K562 (cell line): ENCODE measurements at regions not wholly inside any gene's neighbourhood (a gene's known extent, or its start where the extent isn't known, plus 50 kb on each side); places are given as distances from the start of the nearest gene placed in this dataset.

ENCODE experiments used
- ATAC-seq: fragments of 200-7000 bp; cut with Tn5 transposase; 3 replicates; pipeline ENCODE4 v1.9.1; 2020; ENCODE audit warnings: moderate library complexity
- BruUV-seq: library from RNA; stranded (reverse); fragments of 400-500 nt; replicated peaks from 2 replicates; lab custom pipeline; 2021; lab: Mats Ljungman, UMichigan
- CTCF ChIA-PET: fragments of 300-600 bp; formaldehyde crosslinking; extraction: SDS; loops from one replicate; lab custom pipeline; 2021; ENCODE audit warnings: low intra/inter-chr PET ratio; lab: Yijun Ruan, JAX
- POLR2A ChIA-PET: fragments of 300-600, 350-650 bp; sonication (Branson Sonifier 250); formaldehyde crosslinking; extraction: SDS; loops from one replicate; lab custom pipeline; 2021; ENCODE audit warnings: antibody characterized with exemption, inconsistent platforms; lab: Yijun Ruan, JAX
- DNase-seq, 4 experiments: peaks; one replicate each; pipeline versions ENCODE4 v3.0.0 to v3.0.0-alpha.2; 2011 to 2018; ENCODE audit warnings: low spot score in 3 of 4, mixed read lengths in 3 of 4; ENCODE audit errors: extremely low read depth in 1 of 4
- FAIRE-seq: peaks from 2 replicates; lab custom pipeline; 2011; peaks lifted over from hg19 to GRCh38; lab: Jason Lieb, UNC
- H2AFZ ChIP-seq: 2 replicates; pipeline ENCODE4 v1.6.0; 2011; ENCODE audit warnings: low read depth, low read length, control low read depth, inconsistent platforms
- H3K27ac ChIP-seq: fragments of 200-600 bp; 3 replicates; pipeline ENCODE4 v1.8.0; 2011; ENCODE audit warnings: low read depth, mild to moderate bottlenecking, control low read depth, inconsistent platforms, low read length, moderate library complexity, mixed read lengths; ENCODE audit errors: extremely low read depth
- H3K27me3 ChIP-seq, 2 experiments: fragments of 300-600 bp in 1 of 2; 2 replicates in 1 of 2; 3 replicates in 1 of 2; pipeline versions ENCODE4 v1.6.0 to v1.8.0; 2011; ENCODE audit warnings: inconsistent platforms in 2 of 2, low read length in 2 of 2, mild to moderate bottlenecking in 1 of 2, mixed read lengths in 1 of 2, moderate library complexity in 1 of 2; ENCODE audit not compliant: control insufficient read depth in 2 of 2, insufficient read depth in 2 of 2
- H3K36me3 ChIP-seq: fragments of 300-600 bp; 3 replicates; pipeline ENCODE4 v1.8.0; 2011; ENCODE audit warnings: mild to moderate bottlenecking, low read length, inconsistent platforms; ENCODE audit not compliant: control insufficient read depth, insufficient read depth
- H3K4me1 ChIP-seq, 2 experiments: fragments of 200-600 bp in 1 of 2; replicated peaks in 1 of 2; 2 replicates in 1 of 2; 3 replicates in 1 of 2; pipeline versions ENCODE4 v1.5.1 to v1.8.0; 2011; ENCODE audit warnings: inconsistent platforms in 2 of 2, low read length in 2 of 2, mild to moderate bottlenecking in 1 of 2, mixed read lengths in 1 of 2, moderate library complexity in 1 of 2; ENCODE audit not compliant: control insufficient read depth in 2 of 2, insufficient read depth in 2 of 2
- H3K4me2 ChIP-seq: 2 replicates; pipeline ENCODE4 v1.6.1; 2011; ENCODE audit warnings: low read length, control low read depth, inconsistent platforms, mixed read lengths; ENCODE audit not compliant: insufficient read depth
- H3K4me3 ChIP-seq: fragments of 200-600 bp; sonication (generic), shearing (Covaris generic); 2 replicates; pipeline ENCODE4 v1.5.1; 2016; ENCODE audit warnings: control low read depth, inconsistent platforms
- H3K79me2 ChIP-seq: fragments of 200-600 bp; 3 replicates; pipeline ENCODE4 v1.8.0; 2011; ENCODE audit warnings: low read length, inconsistent platforms; ENCODE audit not compliant: control insufficient read depth, insufficient read depth
- H3K9ac ChIP-seq, 2 experiments: 2 replicates each; pipeline versions ENCODE4 v1.6.0 to v1.6.1; 2011; ENCODE audit warnings: low read depth in 2 of 2, low read length in 2 of 2, control low read depth in 1 of 2, inconsistent platforms in 1 of 2, mild to moderate bottlenecking in 1 of 2, mixed read lengths in 1 of 2; ENCODE audit not compliant: insufficient read depth in 1 of 2
- H3K9me1 ChIP-seq: one replicate; pipeline ENCODE4 v1.6.0; 2011; ENCODE audit warnings: inconsistent platforms, mild to moderate bottlenecking, low read length, moderate library complexity; ENCODE audit not compliant: control insufficient read depth, insufficient read depth
- H3K9me3 ChIP-seq: replicated peaks from 2 replicates; pipeline ENCODE4 v1.5.1; 2011; ENCODE audit warnings: low read depth, low read length, inconsistent platforms; ENCODE audit not compliant: control insufficient read depth, insufficient read depth
- H4K20me1 ChIP-seq: replicated peaks from 2 replicates; pipeline ENCODE4 v1.6.1; 2011; ENCODE audit warnings: low read length, inconsistent platforms, mixed read lengths; ENCODE audit not compliant: control insufficient read depth, insufficient read depth
- ATF3 ChIP-seq, 2 experiments: fragments of 450-650 bp in 1 of 2; sonication (generic) in 1 of 2; formaldehyde crosslinking in 1 of 2; IDR thresholded peaks in 1 of 2; conservative IDR thresholded peaks in 1 of 2; 2 replicates each; pipeline versions ENCODE4 v1.6.1 to v1.8.1; 2016 to 2023; ENCODE audit warnings: mild to moderate bottlenecking in 2 of 2, moderate library complexity in 2 of 2, inconsistent platforms in 1 of 2, missing genetic modification reagents in 1 of 2
- EZH2 ChIP-seq: IDR thresholded peaks from 2 replicates; pipeline ENCODE4 v1.6.1; 2012; ENCODE audit warnings: low read depth, mild to moderate bottlenecking, inconsistent platforms, low read length, borderline replicate concordance
- FOXK1 ChIP-seq: sonication (generic); formaldehyde crosslinking; IDR thresholded peaks from 2 replicates; pipeline ENCODE4 v1.8.0; 2022; ENCODE audit warnings: missing genetic modification reagents, mild to moderate bottlenecking, borderline replicate concordance
- KDM1A ChIP-seq, 2 experiments: fragments of 450-650 bp; IDR thresholded peaks; 2 replicates each; pipeline ENCODE4 v1.6.1; 2016; ENCODE audit warnings: mild to moderate bottlenecking in 2 of 2
- MTA3 ChIP-seq: fragments of 450-650 bp; formaldehyde crosslinking; IDR thresholded peaks from 2 replicates; pipeline ENCODE4 v1.6.1; 2017; ENCODE audit warnings: mild to moderate bottlenecking, borderline replicate concordance
- NFE2 ChIP-seq: IDR thresholded peaks from 2 replicates; pipeline ENCODE4 v1.6.1; 2014; ENCODE audit warnings: antibody characterized with exemption, low read depth
- NFRKB ChIP-seq: fragments of 450-650 bp; IDR thresholded peaks from 2 replicates; pipeline ENCODE4 v1.6.1; 2016; ENCODE audit warnings: low read depth
- RCOR1 ChIP-seq, 2 experiments: IDR thresholded peaks; 2 replicates each; pipeline ENCODE4 v1.6.1; 2012; ENCODE audit warnings: low read depth in 2 of 2, low read length in 2 of 2, borderline replicate concordance in 1 of 2, improper control_type of control experiment in 1 of 2
- SMARCA4 ChIP-seq: fragments of 450-650 bp; IDR thresholded peaks from 2 replicates; pipeline ENCODE4 v1.6.1; 2016
- SMARCA5 ChIP-seq: fragments of 450-650 bp; IDR thresholded peaks from 2 replicates; pipeline ENCODE4 v1.6.1; 2016
- ZNF134 ChIP-seq: fragments of 250-450 bp; sonication (Bioruptor Pico); conservative IDR thresholded peaks from 2 replicates; pipeline ENCODE4 v1.4.0; 2020
- ZNF224 ChIP-seq: sonication (generic); formaldehyde crosslinking; IDR thresholded peaks from 2 replicates; pipeline ENCODE4 v1.8.0; 2022; ENCODE audit warnings: mild to moderate bottlenecking, missing genetic modification reagents
- ZNF274 ChIP-seq: IDR thresholded peaks from 2 replicates; pipeline ENCODE4 v1.6.1; 2011; ENCODE audit warnings: low read depth, mild to moderate bottlenecking, low read length, moderate library complexity, borderline replicate concordance
- ZNF766 ChIP-seq: fragments of 200-800 bp; sonication (Bioruptor generic); conservative IDR thresholded peaks from 2 replicates; pipeline ENCODE4 v1.6.1; 2016; ENCODE audit warnings: missing genetic modification characterization, missing compliant biosample characterization
- WGBS: fragments of 100-300 bp; shearing (Covaris generic); methylation state at CpG from one replicate; pipeline ENCODE4 v1.1.6; 2016; ENCODE audit warnings: low coverage, mixed read lengths; ENCODE audit not compliant: insufficient coverage; ENCODE audit errors: missing lambda C conversion rate; 5-methylcytosine and 5-hydroxymethylcytosine counted together
- in situ Hi-C: fragments of 300-500 bp; cut with MboI; formaldehyde crosslinking; loops from 4 replicates; pipeline ENCODE4 v1.15.0; 2018; ENCODE audit warnings: inconsistent platforms, mixed read lengths
- intact Hi-C: fragments of 100-400 bp; cut with micrococcal nuclease; formaldehyde crosslinking; loops from 2 replicates; pipeline ENCODE4 v1.14.2; 2022

GRCh38 chr5:171623107-171623506 lies 162.5 kb upstream of the SMIM23 start:
- in situ Hi-C loops (no loop called here), intact Hi-C loops (no loop called here)
- Histone ChIP-seq H3K4me3 (no peak overlapping the region), H3K4me1 (no peaks in the 10 kb centered on the region), H3K27me3 (peaks cover 10 to 34% of the 10 kb centered on the region in 2 experiments), H3K36me3 (no peaks in the 10 kb centered on the region), H4K20me1 (no peaks in the 10 kb centered on the region; the same call in 1 of the 2 replicates), H3K9me1 (no peaks in the 10 kb centered on the region), H3K27ac (no peak overlapping the region), H3K4me2 (no peak overlapping the region), H2AFZ (no peak overlapping the region), H3K79me2 (no peaks in the 10 kb centered on the region), H3K9me3 (no peaks in the 10 kb centered on the region), H3K9ac (no peak overlapping the region)
- DNase-seq (no peak), FAIRE-seq (no peak), ATAC-seq (no peak)
- CTCF ChIA-PET = interaction anchor here (0.6 kb wide), 1 partner anchor 505 kb away, joined by 3 read pairs; no protein-coding TSS in a partner anchor
- POLR2A ChIA-PET = no interaction called here
- BruUV-seq = no TSS peak
- no peak for TF ChIP-seq ZNF274
- 0% methylated on average over 2 of the region's 2 CpGs for WGBS

DNA sequence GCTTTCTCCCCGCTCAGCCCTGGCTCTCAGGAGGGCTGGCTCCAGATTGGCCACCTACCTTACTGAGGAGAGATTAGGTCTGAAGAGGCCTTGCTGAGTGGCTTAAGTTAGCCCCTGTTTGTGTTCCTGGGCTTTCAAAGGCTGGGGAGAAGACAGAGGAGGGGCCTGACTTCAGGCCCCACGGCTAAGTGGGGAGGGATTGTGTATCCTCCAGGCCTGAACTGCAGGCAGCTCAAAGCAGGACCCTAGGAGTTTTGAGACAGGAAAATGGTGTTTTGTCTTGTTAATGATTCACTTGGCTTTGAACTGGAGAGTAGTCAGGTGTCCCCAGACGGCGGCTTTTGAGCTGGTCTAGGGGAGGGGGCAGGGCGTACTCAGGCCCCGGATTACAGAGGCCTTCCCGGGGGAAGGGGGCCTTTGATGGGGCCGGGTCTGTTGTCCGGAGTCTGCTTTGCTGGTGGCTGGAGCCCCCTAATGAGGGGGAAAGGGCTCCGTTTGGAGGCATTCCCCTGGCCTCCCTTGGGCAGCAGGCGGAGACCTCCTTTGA lies 162.0 kb upstream of the SMIM23 start:
- CTCF ChIA-PET = no interaction called here

More for the DNA sequence above, 162.0 kb upstream of the SMIM23 start:
- H4K20me1 ChIP-seq = no peaks in the 10 kb centered on the region; the same call in 1 of the 2 replicates
- H2AFZ ChIP-seq = no peak overlapping the region
- ATAC-seq = no peak
- no peaks in the 10 kb centered on the region for H3K9me1 ChIP-seq
- no peak overlapping the region for H3K9ac ChIP-seq
- BruUV-seq = no TSS peak
- no peak for FAIRE-seq
- H3K4me3 ChIP-seq = no peak overlapping the region
- no peaks in the 10 kb centered on the region for H3K9me3 ChIP-seq
- H3K4me1 ChIP-seq = no peaks in the 10 kb centered on the region
- no peak overlapping the region for H3K4me2 ChIP-seq
- TF ChIP-seq ZNF224 (CRISPR knock-in tag) (no peak), SMARCA4 (no peak), ZNF134 (CRISPR knock-in tag) (no peak), NFRKB (no peak), NFE2 (no peak), MTA3 (no peak), KDM1A (IDR thresholded peaks at IDR 0.05) (no peak), EZH2 (no peak), RCOR1 (IDR thresholded peaks at IDR 0.05; ENCODE audit: borderline replicate concordance in 1 of 2, low read depth in 2 of 2, low read length in 2 of 2) (no peak), ATF3 (IDR thresholded peaks at IDR 0.05) (no peak), ATF3 (CRISPR knock-in tag; conservative IDR thresholded peaks at IDR 0.05) (no peak), SMARCA5 (no peak), FOXK1 (no peak), ZNF766 (no peak)
- H3K79me2 ChIP-seq = no peaks in the 10 kb centered on the region
- peaks cover 11 to 31% of the 10 kb centered on the region in 2 experiments for H3K27me3 ChIP-seq
- POLR2A ChIA-PET = no interaction called here
- WGBS = 0% methylated on average over 5 of the region's 11 CpGs
- no peaks in the 10 kb centered on the region for H3K36me3 ChIP-seq
- DNase-seq = no peak
- in situ Hi-C loops = no loop called here
- H3K27ac ChIP-seq = no peak overlapping the region
- intact Hi-C loops = no loop called here
